BE2C (cell line): ENCODE measurements at regions not wholly inside any gene's neighbourhood (a gene's known extent, or its start where the extent isn't known, plus 50 kb on each side); places are given as distances from the start of the nearest gene placed in this dataset.

Experiments used
- DNase-seq: peaks from one replicate; pipeline ENCODE4 v3.0.0-alpha.2; 2020
- H3K27me3 ChIP-seq: fragments of 250-450 bp; sonication (Bioruptor Pico); 2 replicates; pipeline ENCODE4 v1.5.1; 2020; ENCODE audit warnings: mild to moderate bottlenecking
- H3K36me3 ChIP-seq: fragments of 250-450 bp; sonication (Bioruptor Pico); 2 replicates; pipeline ENCODE4 v1.5.1; 2020; ENCODE audit warnings: mild to moderate bottlenecking
- H3K4me1 ChIP-seq: fragments of 250-450 bp; sonication (Bioruptor Pico); 2 replicates; pipeline ENCODE4 v1.5.1; 2020
- H3K4me3 ChIP-seq: 2 replicates; pipeline ENCODE4 v1.5.1; 2011; ENCODE audit warnings: low read depth, low read length
- H3K9me3 ChIP-seq: fragments of 250-450 bp; sonication (Bioruptor Pico); 2 replicates; pipeline ENCODE4 v1.5.1; 2020
- CTCF ChIP-seq: IDR thresholded peaks from 2 replicates; pipeline ENCODE4 v1.5.1; 2012; ENCODE audit warnings: mild to moderate bottlenecking, low read depth, low read length

GRCh38 chr14:34322940-34323418, 139.1 kb downstream of the SPTSSA start:
- Histone ChIP-seq H3K36me3 (no peaks in the 10 kb centered on the region), H3K9me3 (no peaks in the 10 kb centered on the region), H3K4me3 (no peak overlapping the region), H3K27me3 (no peaks in the 10 kb centered on the region; the same call in 1 of the 2 replicates), H3K4me1 (no peaks in the 10 kb centered on the region)
- DNase-seq, result peak; percentile 64
- TF ChIP-seq CTCF, result peak; percentile 83

- DNase-seq, result no peak
- Histone ChIP-seq H3K4me3 (no peak overlapping the region), H3K4me1 (no peaks in the 10 kb centered on the region), H3K36me3 (no peaks in the 10 kb centered on the region), H3K9me3 (no peaks in the 10 kb centered on the region), H3K27me3 (no peaks in the 10 kb centered on the region; the same call in 1 of the 2 replicates)
- no peak for TF ChIP-seq CTCF
Measured at GRCh38 chr14:34319140-34319539, 142.9 kb downstream of the SPTSSA start.

DNA sequence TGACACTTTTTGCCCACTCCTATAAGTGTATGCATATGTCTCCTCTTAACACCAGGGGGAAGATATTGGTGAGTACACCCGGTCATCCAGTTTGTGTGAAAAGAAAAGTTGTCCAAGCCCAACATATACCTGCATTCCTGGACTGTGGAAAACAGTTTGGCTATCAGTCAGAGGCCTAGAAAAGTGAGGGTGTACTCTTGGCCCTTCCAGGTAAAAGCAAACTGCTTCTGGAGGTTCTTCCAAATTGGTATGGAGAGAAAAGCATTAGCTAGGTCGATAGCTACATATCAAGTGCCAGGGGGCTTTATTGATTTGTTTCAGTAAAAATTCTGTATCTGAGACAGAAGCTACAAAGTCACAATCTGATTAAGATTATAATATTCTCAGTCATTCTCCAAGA, 144.0 kb downstream of the SPTSSA start:
- no peaks in the 10 kb centered on the region for H3K4me1 ChIP-seq
- no peak overlapping the region for H3K4me3 ChIP-seq
- no peaks in the 10 kb centered on the region for H3K36me3 ChIP-seq
- H3K27me3 ChIP-seq, result peaks cover 6% of the 10 kb centered on the region
- H3K9me3 ChIP-seq, result no peaks in the 10 kb centered on the region
- no peak for TF ChIP-seq CTCF
- DNase-seq, result no peak

GRCh38 chr14:34310724-34311123, 151.3 kb downstream of the SPTSSA start:
- TF ChIP-seq CTCF, result no peak
- Histone ChIP-seq H3K36me3 (no peaks in the 10 kb centered on the region), H3K9me3 (no peaks in the 10 kb centered on the region), H3K4me1 (no peaks in the 10 kb centered on the region), H3K4me3 (no peak overlapping the region), H3K27me3 (peaks cover 35% of the 10 kb centered on the region)
- DNase-seq, result no peak

DNA sequence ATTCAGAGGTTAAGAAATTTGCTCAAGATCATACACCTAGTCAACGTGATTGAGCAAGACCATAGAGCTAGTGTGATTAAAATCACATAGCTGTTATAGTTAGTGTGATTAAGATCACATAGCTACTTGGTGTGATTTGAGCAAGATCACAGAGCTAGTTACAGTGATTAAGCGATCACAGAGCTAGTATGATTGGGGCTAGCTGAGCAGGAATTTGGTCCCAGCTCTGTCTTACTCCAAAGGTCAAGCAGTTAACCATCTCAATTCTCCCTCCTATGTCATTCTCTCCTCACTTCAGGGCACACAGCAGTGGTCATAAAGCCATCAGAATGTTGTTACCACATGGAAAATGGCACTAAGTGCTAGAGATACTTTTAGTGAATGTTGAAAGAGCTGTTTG, 158.2 kb downstream of the SPTSSA start:
- no peaks in the 10 kb centered on the region for H3K4me1 ChIP-seq
- no peaks in the 10 kb centered on the region for H3K9me3 ChIP-seq
- no peak for TF ChIP-seq CTCF
- no peak overlapping the region for H3K4me3 ChIP-seq
- peaks cover 6% of the 10 kb centered on the region for H3K27me3 ChIP-seq
- no peak for DNase-seq
- H3K36me3 ChIP-seq, result no peaks in the 10 kb centered on the region

DNA sequence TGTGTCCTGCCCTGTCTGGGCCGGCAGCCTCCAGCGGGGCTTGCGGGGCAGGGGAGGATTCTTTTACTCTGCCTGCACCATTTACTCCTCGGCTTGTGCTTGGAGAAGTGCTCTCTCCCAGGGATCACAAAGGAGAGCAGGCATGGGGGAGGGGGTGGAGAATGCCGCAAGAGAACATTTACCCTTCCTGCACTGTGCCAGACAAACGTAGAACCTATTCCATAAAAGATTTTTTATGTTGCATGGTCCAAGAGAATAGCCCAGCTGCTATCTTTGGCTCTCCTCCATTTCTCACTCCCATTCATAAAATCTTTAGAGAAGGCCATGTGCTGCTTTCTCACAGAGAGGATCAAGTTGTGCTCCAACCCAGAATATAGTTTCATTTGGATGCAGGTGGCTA, 159.4 kb downstream of the SPTSSA start:
- Histone ChIP-seq H3K27me3 (no peaks in the 10 kb centered on the region), H3K4me3 (no peak overlapping the region), H3K9me3 (no peaks in the 10 kb centered on the region), H3K36me3 (no peaks in the 10 kb centered on the region), H3K4me1 (no peaks in the 10 kb centered on the region)
- no peak for TF ChIP-seq CTCF
- DNase-seq, result no peak
